ENCODE measurements at regions not wholly inside any gene's neighbourhood (a gene's known extent, or its start where the extent isn't known, plus 50 kb on each side); places are given as distances from the start of the nearest gene placed in this dataset.
"Not testable (repeated sequence)": the region's sequence is repeated elsewhere in the genome, so short reads cannot be mapped to it uniquely, and the experiment has no call there.

DNA sequence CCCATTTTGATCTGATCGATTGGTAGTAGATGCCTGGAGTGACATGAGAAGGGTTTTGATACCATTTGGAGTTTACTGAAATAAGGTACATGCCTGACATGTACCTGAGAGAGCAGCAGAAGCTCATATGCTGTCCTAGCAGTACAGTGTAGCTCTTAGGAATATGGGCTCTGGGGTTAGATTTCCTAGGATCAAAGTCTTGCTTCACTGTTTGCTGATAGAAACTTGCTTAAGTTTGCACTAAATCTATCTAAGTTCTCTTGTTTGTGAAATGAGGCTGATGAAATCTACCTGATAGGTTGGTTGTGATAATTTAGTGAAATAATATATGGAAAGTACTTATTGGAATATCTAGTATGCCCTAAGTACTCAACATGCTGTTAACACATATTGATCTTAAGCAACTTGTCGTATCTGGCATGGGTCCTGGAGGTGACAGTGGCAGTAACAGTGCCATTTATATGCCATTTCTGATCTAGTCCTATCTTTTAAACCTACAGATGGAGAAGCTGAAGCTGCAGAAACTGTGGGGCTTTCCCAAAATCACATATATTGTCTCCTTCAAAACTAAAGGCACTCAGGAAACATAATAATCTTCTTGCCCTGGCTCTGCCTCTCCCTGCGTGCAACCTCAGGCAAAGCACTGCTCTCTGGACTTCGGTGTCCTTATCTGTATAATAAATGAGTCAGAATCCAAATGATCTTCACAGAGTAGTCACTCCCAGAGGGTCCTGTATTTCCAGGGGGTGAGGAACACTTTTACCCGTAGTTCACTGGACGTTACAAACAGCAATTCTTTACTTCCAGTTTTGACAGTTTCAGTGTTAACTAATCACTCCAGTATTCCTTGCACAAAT lies 223.6 kb upstream of the SETMAR start:
- WGBS: 62% methylated on average over 6 of the region's 6 CpGs

DNA sequence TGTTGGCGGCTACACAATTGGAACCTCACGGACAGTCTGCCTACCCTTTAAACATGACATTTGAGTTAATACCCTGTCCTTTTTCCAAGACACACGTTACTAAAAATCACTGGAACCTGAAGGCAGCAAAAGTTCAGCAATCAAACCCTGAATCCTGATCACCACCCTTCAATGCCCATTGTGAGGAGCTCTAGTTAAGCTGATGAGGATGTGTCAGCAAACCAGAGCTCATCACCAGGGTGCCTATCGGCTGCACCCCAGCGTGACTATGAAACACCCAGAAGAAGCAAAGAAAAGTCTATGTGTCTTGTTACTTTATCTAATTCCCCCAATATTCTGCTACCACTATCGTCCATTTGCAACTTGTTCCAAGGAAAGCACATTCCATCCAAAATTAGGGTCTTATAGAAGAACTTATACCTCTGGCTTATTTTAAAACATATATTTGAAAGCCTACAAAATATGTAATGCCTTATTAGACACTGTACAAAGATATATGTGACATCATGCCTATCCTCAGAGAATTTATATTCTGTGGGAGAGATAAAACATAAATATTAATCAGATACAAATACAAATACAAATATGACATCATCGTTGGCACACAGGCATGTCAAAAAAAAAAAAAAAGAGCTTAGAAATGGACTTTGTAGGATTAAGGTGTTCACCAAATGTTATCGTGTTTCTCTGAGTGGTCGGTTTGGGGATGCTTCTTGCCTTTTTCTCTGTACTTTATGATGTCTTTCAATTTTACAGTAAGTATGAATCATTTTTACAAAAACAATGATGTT lies 219.7 kb upstream of the SETMAR start:
- WGBS: 71% methylated on average over 9 of the region's 9 CpGs
- Histone ChIP-seq H3K27me3 (replicated peaks; ENCODE audit: insufficient read depth) (no peaks in the 10 kb centered on the region), H3K4me1 (replicated peaks) (no peaks in the 10 kb centered on the region), H3K9me3 (no peaks in the 10 kb centered on the region), H3K4me3 (no peak overlapping the region), H3K27ac (no peak overlapping the region), H3K36me3 (no peaks in the 10 kb centered on the region)
- TF ChIP-seq, protein P1, sequence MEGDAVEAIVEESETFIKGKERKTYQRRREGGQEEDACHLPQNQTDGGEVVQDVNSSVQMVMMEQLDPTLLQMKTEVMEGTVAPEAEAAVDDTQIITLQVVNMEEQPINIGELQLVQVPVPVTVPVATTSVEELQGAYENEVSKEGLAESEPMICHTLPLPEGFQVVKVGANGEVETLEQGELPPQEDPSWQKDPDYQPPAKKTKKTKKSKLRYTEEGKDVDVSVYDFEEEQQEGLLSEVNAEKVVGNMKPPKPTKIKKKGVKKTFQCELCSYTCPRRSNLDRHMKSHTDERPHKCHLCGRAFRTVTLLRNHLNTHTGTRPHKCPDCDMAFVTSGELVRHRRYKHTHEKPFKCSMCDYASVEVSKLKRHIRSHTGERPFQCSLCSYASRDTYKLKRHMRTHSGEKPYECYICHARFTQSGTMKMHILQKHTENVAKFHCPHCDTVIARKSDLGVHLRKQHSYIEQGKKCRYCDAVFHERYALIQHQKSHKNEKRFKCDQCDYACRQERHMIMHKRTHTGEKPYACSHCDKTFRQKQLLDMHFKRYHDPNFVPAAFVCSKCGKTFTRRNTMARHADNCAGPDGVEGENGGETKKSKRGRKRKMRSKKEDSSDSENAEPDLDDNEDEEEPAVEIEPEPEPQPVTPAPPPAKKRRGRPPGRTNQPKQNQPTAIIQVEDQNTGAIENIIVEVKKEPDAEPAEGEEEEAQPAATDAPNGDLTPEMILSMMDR (IDR thresholded peaks at IDR 0.05): no peak
- intact Hi-C loops (cut with DNase I): no loop called here
- no peak for DNase-seq (ENCODE audit: low spot score)

More for the DNA sequence above, 223.6 kb upstream of the SETMAR start:
- TF ChIP-seq POLR2AphosphoS5 (IDR thresholded peaks at IDR 0.05): no peak
- TF ChIP-seq, protein P1 (IDR thresholded peaks at IDR 0.05): no peak
- no peak for TF ChIP-seq POLR2A (IDR thresholded peaks at IDR 0.05)
- Histone ChIP-seq H3K4me3 (no peak overlapping the region), H3K27me3 (replicated peaks; ENCODE audit: insufficient read depth) (no peaks in the 10 kb centered on the region), H3K27ac (no peak overlapping the region), H3K36me3 (no peaks in the 10 kb centered on the region), H3K9me3 (no peaks in the 10 kb centered on the region), H3K4me1 (replicated peaks) (no peaks in the 10 kb centered on the region)
- no peak for DNase-seq (ENCODE audit: low spot score)
- intact Hi-C loops (cut with DNase I): no loop called here

DNA sequence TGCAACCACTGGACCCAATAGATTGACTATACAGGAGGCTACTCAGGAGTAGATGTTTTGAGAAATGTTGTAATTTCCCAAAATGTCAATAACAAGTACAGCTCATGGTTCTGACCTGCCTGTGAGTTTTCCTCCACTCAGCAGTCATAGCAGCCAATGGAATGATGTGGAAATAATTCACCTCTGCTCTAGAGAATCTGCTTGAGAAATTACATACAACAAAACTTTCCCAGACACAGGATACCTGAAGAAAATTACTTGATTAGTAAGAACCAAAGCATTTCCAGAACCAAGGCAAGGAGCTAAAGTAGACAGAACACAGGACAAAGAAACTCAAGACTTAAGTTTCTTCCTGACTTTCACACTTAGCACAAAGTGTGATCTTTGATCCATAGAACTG lies 218.9 kb upstream of the SETMAR start:
- Histone ChIP-seq H3K4me3 (no peak overlapping the region), H3K27me3 (replicated peaks; ENCODE audit: insufficient read depth) (no peaks in the 10 kb centered on the region), H3K9me3 (no peaks in the 10 kb centered on the region), H3K27ac (no peak overlapping the region), H3K36me3 (no peaks in the 10 kb centered on the region), H3K4me1 (replicated peaks) (no peaks in the 10 kb centered on the region)
- DNase-seq (ENCODE audit: low spot score): no peak
- intact Hi-C loops (cut with DNase I): no loop called here
- TF ChIP-seq POLR2A (IDR thresholded peaks at IDR 0.05) (no peak), POLR2AphosphoS5 (IDR thresholded peaks at IDR 0.05) (no peak)
- TF ChIP-seq, protein P1 (IDR thresholded peaks at IDR 0.05): no peak

DNA sequence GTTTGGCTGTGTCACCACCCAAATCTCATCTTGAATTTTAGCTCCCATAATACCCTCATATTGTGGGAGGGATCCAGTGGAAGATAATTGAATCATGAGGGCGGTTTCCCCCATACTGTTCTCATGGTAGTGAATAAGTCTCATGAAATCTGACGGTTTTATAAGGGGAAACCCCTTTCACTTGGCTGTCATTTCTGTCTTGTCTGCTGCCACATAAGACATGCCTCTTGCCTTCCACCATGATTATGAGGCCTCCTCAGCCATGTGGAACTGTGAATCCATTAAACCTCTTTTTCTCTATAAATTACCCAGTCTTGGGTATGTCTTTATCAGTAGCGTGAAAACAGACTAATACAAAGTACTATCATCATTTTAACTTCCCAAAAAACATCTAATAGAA lies 216.5 kb upstream of the SETMAR start:
- DNase-seq (ENCODE audit: low spot score); H3K4me1 ChIP-seq (replicated peaks); H3K4me3 ChIP-seq; H3K27me3 ChIP-seq (replicated peaks; ENCODE audit: insufficient read depth); H3K9me3 ChIP-seq; intact Hi-C loops (cut with DNase I); H3K27ac ChIP-seq; H3K36me3 ChIP-seq: not testable (repeated sequence)
- WGBS: 81% methylated on average over 3 of the region's 3 CpGs

DNA sequence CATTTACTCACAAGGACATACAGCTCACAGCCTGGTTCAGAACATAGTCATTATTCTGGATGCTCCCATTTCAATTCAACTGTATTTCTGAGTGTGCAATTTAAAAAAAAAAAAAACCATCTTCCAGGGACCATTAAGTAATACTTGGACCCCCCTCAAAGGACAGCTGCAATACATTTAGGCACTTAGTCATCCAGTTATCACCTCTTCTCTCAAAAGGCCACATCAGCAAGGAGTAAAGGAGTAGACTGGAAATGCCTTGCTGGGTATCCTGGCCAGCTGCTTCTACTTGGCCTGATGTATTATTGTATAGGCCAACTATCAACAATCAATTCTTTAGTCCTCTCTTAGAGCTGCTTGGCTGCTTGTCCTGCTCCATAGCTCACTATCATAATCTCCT lies 211.4 kb upstream of the SETMAR start:
- Histone ChIP-seq H3K9me3 (no peaks in the 10 kb centered on the region), H3K4me3 (no peak overlapping the region), H3K4me1 (replicated peaks) (no peaks in the 10 kb centered on the region), H3K36me3 (no peaks in the 10 kb centered on the region), H3K27me3 (replicated peaks; ENCODE audit: insufficient read depth) (no peaks in the 10 kb centered on the region), H3K27ac (no peak overlapping the region)
- intact Hi-C loops (cut with DNase I): no loop called here
- TF ChIP-seq, protein P1 (IDR thresholded peaks at IDR 0.05): no peak
- no peak for DNase-seq (ENCODE audit: low spot score)
